PC-3 (cell line): ENCODE measurements at regions not wholly inside any gene's neighbourhood (a gene's known extent, or its start where the extent isn't known, plus 50 kb on each side); places are given as distances from the start of the nearest gene placed in this dataset.

Source experiments
- ATAC-seq: fragments of 200-7000 bp; cut with Tn5 transposase; 2 replicates; pipeline ENCODE4 v1.9.1; 2020; ENCODE audit warnings: mild to moderate bottlenecking, moderate library complexity
- BruUV-seq: library from RNA; stranded (reverse); fragments of 400-500 nt; replicated peaks from 2 replicates; lab custom pipeline; 2021; lab: Mats Ljungman, UMichigan
- CTCF ChIA-PET: fragments of 300-600 bp; sonication (Branson Sonifier 250); formaldehyde crosslinking; loops from one replicate; lab custom pipeline; 2022; ENCODE audit warnings: antibody characterized with exemption; lab: Charles Lee
- POLR2A ChIA-PET: fragments of 300-600 bp; sonication (Branson Sonifier 250); formaldehyde crosslinking; loops from one replicate; lab custom pipeline; 2022; ENCODE audit warnings: antibody characterized with exemption; ENCODE audit not compliant: unreplicated experiment; lab: Charles Lee
- DNase-seq: peaks from one replicate; pipeline ENCODE4 v3.0.0-alpha.2; 2015
- H2AFZ ChIP-seq: fragments of 300-600 bp; sonication (generic); 2 replicates; pipeline ENCODE4 v1.6.0; 2016; ENCODE audit warnings: antibody characterized with exemption, low read length
- H3F3A ChIP-seq: fragments of 300-600 bp; sonication (generic); one replicate; pipeline ENCODE4 v1.6.0; 2017; ENCODE audit warnings: antibody characterized with exemption, low read length, control low read depth, mild to moderate bottlenecking; ENCODE audit not compliant: unreplicated experiment
- H3K27ac ChIP-seq: fragments of 300-600 bp; sonication (generic); 2 replicates; pipeline ENCODE4 v1.5.1; 2016; ENCODE audit warnings: mild to moderate bottlenecking, low read length
- H3K27me3 ChIP-seq: fragments of 300-600 bp; sonication (generic); 2 replicates; pipeline ENCODE4 v1.6.1; 2016; ENCODE audit warnings: low read length, mixed read lengths
- H3K36me3 ChIP-seq: fragments of 300-600 bp; sonication (generic); 2 replicates; pipeline ENCODE4 v1.6.1; 2016; ENCODE audit warnings: low read depth, mixed run types, low read length, mixed read lengths
- H3K4me1 ChIP-seq: fragments of 300-600 bp; sonication (generic); 2 replicates; pipeline ENCODE4 v1.5.1; 2016; ENCODE audit warnings: low read length; ENCODE audit not compliant: insufficient read depth
- H3K4me2 ChIP-seq: fragments of 300-600 bp; sonication (generic); 2 replicates; pipeline ENCODE4 v1.6.0; 2016; ENCODE audit warnings: low read length
- H3K4me3 ChIP-seq: fragments of 300-600 bp; sonication (generic); 2 replicates; pipeline ENCODE4 v1.5.1; 2016; ENCODE audit warnings: mild to moderate bottlenecking, low read length, mixed read lengths
- H3K79me2 ChIP-seq: fragments of 300-600 bp; sonication (generic); 2 replicates; pipeline ENCODE4 v1.6.1; 2017; ENCODE audit warnings: low read length, mixed read lengths
- H3K9ac ChIP-seq: fragments of 300-600 bp; sonication (generic); 2 replicates; pipeline ENCODE4 v1.6.0; 2016; ENCODE audit warnings: mild to moderate bottlenecking, low read length
- H3K9me2 ChIP-seq: fragments of 300-600 bp; sonication (generic); replicated peaks from 2 replicates; pipeline ENCODE4 v1.6.1; 2016; ENCODE audit warnings: mixed run types, low read length, mixed read lengths
- H3K9me3 ChIP-seq: fragments of 300-600 bp; sonication (generic); 2 replicates; pipeline ENCODE4 v1.6.1; 2016; ENCODE audit warnings: low read length, mixed read lengths
- H4K20me1 ChIP-seq: fragments of 300-600 bp; sonication (generic); 2 replicates; pipeline ENCODE4 v1.6.1; 2016; ENCODE audit warnings: low read length, mixed read lengths
- EZH2 ChIP-seq: fragments of 300-600 bp; sonication (generic); IDR thresholded peaks from one replicate; pipeline ENCODE4 v1.6.1; 2017; ENCODE audit warnings: antibody characterized with exemption, mild to moderate bottlenecking, low read length; ENCODE audit not compliant: unreplicated experiment
- EZH2phosphoT487 ChIP-seq: fragments of 300-600 bp; sonication (generic); IDR thresholded peaks from 2 replicates; pipeline ENCODE4 v1.6.1; 2018; ENCODE audit warnings: mild to moderate bottlenecking, antibody characterized with exemption, low read length, borderline replicate concordance
- intact Hi-C: fragments of 100-400 bp; cut with micrococcal nuclease; formaldehyde crosslinking; loops from 2 replicates; pipeline ENCODE4 v1.9.0; 2023
- TF ChIP-seq, protein P1 (sequence below): fragments of 300-600 bp; sonication (generic); conservative IDR thresholded peaks from 2 replicates; pipeline ENCODE4 v1.5.1; 2017; ENCODE audit warnings: antibody characterized with exemption, low read depth, mild to moderate bottlenecking, low read length

DNA sequence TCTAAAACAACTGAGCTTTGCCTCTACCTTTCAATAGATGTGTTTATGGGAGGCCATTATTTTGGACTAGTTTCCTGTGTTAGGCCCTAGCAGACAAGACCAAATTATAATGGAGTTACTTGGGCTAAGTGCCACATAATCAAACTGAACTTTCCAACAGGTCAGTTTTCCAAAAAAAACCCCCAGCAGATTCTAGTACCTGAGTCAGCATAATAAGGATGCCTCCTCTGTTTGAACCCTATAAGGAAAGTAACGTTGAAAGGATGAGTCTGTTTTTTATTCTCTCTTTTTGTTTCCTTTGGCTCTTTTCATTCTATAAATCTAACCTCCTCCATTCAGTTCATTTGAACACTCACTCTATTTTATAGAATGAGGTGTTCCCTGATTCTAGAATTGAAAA lies 148.1 kb upstream of the FAM3C start:
- H3K4me2 ChIP-seq, result peak overlapping the region; percentile 44; the same call in 1 of the 2 replicates
- no peak for TF ChIP-seq EZH2
- TF ChIP-seq, protein P1, sequence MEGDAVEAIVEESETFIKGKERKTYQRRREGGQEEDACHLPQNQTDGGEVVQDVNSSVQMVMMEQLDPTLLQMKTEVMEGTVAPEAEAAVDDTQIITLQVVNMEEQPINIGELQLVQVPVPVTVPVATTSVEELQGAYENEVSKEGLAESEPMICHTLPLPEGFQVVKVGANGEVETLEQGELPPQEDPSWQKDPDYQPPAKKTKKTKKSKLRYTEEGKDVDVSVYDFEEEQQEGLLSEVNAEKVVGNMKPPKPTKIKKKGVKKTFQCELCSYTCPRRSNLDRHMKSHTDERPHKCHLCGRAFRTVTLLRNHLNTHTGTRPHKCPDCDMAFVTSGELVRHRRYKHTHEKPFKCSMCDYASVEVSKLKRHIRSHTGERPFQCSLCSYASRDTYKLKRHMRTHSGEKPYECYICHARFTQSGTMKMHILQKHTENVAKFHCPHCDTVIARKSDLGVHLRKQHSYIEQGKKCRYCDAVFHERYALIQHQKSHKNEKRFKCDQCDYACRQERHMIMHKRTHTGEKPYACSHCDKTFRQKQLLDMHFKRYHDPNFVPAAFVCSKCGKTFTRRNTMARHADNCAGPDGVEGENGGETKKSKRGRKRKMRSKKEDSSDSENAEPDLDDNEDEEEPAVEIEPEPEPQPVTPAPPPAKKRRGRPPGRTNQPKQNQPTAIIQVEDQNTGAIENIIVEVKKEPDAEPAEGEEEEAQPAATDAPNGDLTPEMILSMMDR, result no peak; the same call in 1 of the 2 replicates
- TF ChIP-seq EZH2phosphoT487, result no peak
- peaks cover 36% of the 10 kb centered on the region for H3K4me1 ChIP-seq
- DNase-seq, result peak; percentile 35
- peaks cover 5% of the 10 kb centered on the region; the same call in 1 of the 2 replicates for H3K36me3 ChIP-seq
- no peak overlapping the region for H3K4me3 ChIP-seq
- BruUV-seq, result no TSS peak
- H3K27ac ChIP-seq, result peak overlapping the region; percentile 94
- no peaks in the 10 kb centered on the region for H3K79me2 ChIP-seq
- H3F3A ChIP-seq, result no peaks in the 10 kb centered on the region
- ChIA-PET POLR2A (interaction anchor here (0.6 kb wide), 2 partner anchors 148 to 149 kb away, joined by 4 to 5 read pairs; partner anchors contain the start of gene FAM3C), CTCF (interaction anchor here (0.6 to 1.3 kb wide), 4 partner anchors 14 to 177 kb away, joined by 3 to 8 read pairs (median 6); no protein-coding TSS in a partner anchor)
- no peak overlapping the region for H2AFZ ChIP-seq
- peak; percentile 19 for ATAC-seq
- no peaks in the 10 kb centered on the region for H3K27me3 ChIP-seq
- intact Hi-C loops, result loop anchor here (1.0 to 2.0 kb wide), 5 partner anchors 14 to 93 kb away; no protein-coding TSS in a partner anchor
- H3K9me2 ChIP-seq, result no peaks in the 10 kb centered on the region
- no peaks in the 10 kb centered on the region for H4K20me1 ChIP-seq
- peak overlapping the region; percentile 56 for H3K9ac ChIP-seq
- H3K9me3 ChIP-seq, result 0 out of 2 replicates have a peak, but pooled peaks cover 4% of the 10 kb centered on the region

DNA sequence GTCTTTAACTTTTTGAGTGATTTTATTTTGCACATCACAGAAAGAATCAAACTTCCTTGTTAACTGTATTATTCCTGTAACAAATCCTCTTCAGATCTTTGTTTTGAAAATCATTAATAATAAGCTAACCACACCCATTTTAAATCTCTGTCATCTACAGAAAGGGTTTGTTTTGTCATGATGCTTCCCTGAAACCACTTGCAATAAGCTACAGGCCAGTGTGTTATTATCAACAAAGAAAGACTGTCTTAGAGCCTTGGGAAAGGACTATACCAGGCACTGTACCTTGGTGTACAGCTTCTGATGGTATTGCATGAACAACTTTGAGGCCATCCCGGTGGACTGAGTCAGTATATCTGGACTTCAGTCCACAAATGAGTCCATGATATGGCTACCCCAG lies 145.3 kb upstream of the FAM3C start:
- no peaks in the 10 kb centered on the region for H3K79me2 ChIP-seq
- H3K36me3 ChIP-seq, result peaks cover 5% of the 10 kb centered on the region; the same call in 1 of the 2 replicates
- H3K27me3 ChIP-seq, result no peaks in the 10 kb centered on the region
- no peak overlapping the region for H3K9ac ChIP-seq
- H3K27ac ChIP-seq, result no peak overlapping the region
- H3K4me1 ChIP-seq, result peaks cover 27% of the 10 kb centered on the region
- no peaks in the 10 kb centered on the region for H4K20me1 ChIP-seq
- no peak overlapping the region for H2AFZ ChIP-seq
- intact Hi-C loops, result no loop called here
- TF ChIP-seq EZH2, result no peak
- TF ChIP-seq, protein P1, result no peak
- TF ChIP-seq EZH2phosphoT487, result no peak
- BruUV-seq, result no TSS peak
- ATAC-seq, result no peak
- POLR2A ChIA-PET, result interaction anchor here (0.5 kb wide), 1 partner anchor 146 kb away, joined by 3 read pairs; no protein-coding TSS in a partner anchor
- H3K9me2 ChIP-seq, result no peaks in the 10 kb centered on the region
- CTCF ChIA-PET, result no interaction called here
- H3F3A ChIP-seq, result no peaks in the 10 kb centered on the region
- H3K4me3 ChIP-seq, result no peak overlapping the region
- no peak overlapping the region for H3K4me2 ChIP-seq
- DNase-seq, result no peak
- 0 out of 2 replicates have a peak, but pooled peaks cover 4% of the 10 kb centered on the region for H3K9me3 ChIP-seq

DNA sequence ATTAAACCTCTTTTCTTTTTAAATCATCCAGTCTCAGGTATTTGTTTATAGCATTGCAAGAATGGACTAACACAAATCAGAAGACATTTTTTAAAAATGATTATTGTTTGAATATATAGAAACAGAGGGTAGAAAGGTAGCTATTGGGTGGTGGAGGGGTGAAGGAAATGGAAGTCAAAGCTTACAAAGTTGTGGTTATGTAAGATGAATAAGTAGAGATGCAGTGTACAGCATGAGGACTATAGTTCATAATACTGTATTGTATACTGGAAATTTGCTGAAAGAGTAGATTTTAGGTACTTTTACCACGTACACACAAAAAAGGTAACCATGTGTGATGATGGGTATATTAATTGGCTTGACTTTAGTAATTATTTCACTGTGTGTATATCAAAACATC lies 144.0 kb upstream of the FAM3C start:
- Histone ChIP-seq H3K9me2 (no peaks in the 10 kb centered on the region), H3K27ac (no peak overlapping the region), H3K4me1 (peaks cover 17% of the 10 kb centered on the region), H2AFZ (no peak overlapping the region), H3K9me3 (no peaks in the 10 kb centered on the region), H3K4me3 (no peak overlapping the region), H3K27me3 (no peaks in the 10 kb centered on the region), H3K79me2 (no peaks in the 10 kb centered on the region), H4K20me1 (no peaks in the 10 kb centered on the region), H3K9ac (no peak overlapping the region), H3K4me2 (no peak overlapping the region), H3F3A (no peaks in the 10 kb centered on the region), H3K36me3 (no peaks in the 10 kb centered on the region)
- intact Hi-C loops, result no loop called here
- ATAC-seq (no peak), DNase-seq (no peak)
- ChIA-PET CTCF (no interaction called here), POLR2A (no interaction called here)
- no TSS peak for BruUV-seq
- TF ChIP-seq EZH2, result no peak
- TF ChIP-seq, protein P1, result no peak
- no peak for TF ChIP-seq EZH2phosphoT487
